ENCODE measurements at regions not wholly inside any gene's neighbourhood (a gene's known extent, or its start where the extent isn't known, plus 50 kb on each side); places are given as distances from the start of the nearest gene placed in this dataset.

GRCh38 chr12:43113135-43113534 is 438.9 kb downstream of the ADAMTS20 start:
- 67% methylated on average over 2 of the region's 2 CpGs for WGBS
- DNase-seq (ENCODE audit: low spot score) = no peak
- TF ChIP-seq RXRA (IDR thresholded peaks at IDR 0.05) (no peak), ZBTB33 (IDR thresholded peaks at IDR 0.05) (no peak), SP1 (IDR thresholded peaks at IDR 0.05) (no peak), HNF4G (IDR thresholded peaks at IDR 0.05) (no peak), FOXA2 (IDR thresholded peaks at IDR 0.05) (no peak), GABPA (IDR thresholded peaks at IDR 0.05 in 1 of 2, conservative IDR thresholded peaks at IDR 0.05 in 1 of 2) (no peak), JUND (IDR thresholded peaks at IDR 0.05) (no peak), MAX (IDR thresholded peaks at IDR 0.05) (no peak), RAD21 (IDR thresholded peaks at IDR 0.05) (no peak), HNF4A (conservative IDR thresholded peaks at IDR 0.05) (no peak), ATF3 (IDR thresholded peaks at IDR 0.05) (no peak), TAF1 (conservative IDR thresholded peaks at IDR 0.05) (no peak), REST (IDR thresholded peaks at IDR 0.05) (no peak), YY1 (IDR thresholded peaks at IDR 0.05) (no peak), FOXA1 (IDR thresholded peaks at IDR 0.05) (no peak), EGR1 (IDR thresholded peaks at IDR 0.05; ENCODE audit: low read depth in 2 of 2) (no peak), NR2F2 (IDR thresholded peaks at IDR 0.05) (no peak)

GRCh38 chr12:43112101-43112920 is 439.7 kb downstream of the ADAMTS20 start:
- Histone ChIP-seq H3K27me3 (ENCODE audit: control insufficient read depth in 4 of 4, insufficient read depth in 4 of 4, low read length in 3 of 4) (no peaks in the 10 kb centered on the region), H3K4me3 (ENCODE audit: low read depth in 1 of 3, low read length in 3 of 3) (no peak overlapping the region), H3K9me3 (ENCODE audit: control insufficient read depth in 4 of 4, low read length in 3 of 4) (no peaks in the 10 kb centered on the region), H3K27ac (ENCODE audit: low read depth in 1 of 2, low read length in 2 of 2) (no peak overlapping the region), H3K9ac (ENCODE audit: low read depth in 1 of 2, low read length in 2 of 2) (no peak overlapping the region), H3K36me3 (ENCODE audit: control insufficient read depth in 4 of 4, insufficient read depth in 3 of 4, low read depth in 1 of 4, low read length in 3 of 4) (no peaks in the 10 kb centered on the region), H3K4me1 (ENCODE audit: control insufficient read depth in 4 of 4, insufficient read depth in 4 of 4, low read length in 3 of 4) (no peaks in the 10 kb centered on the region)
- WGBS = 37% methylated on average over 8 of the region's 8 CpGs
- DNase-seq (ENCODE audit: low spot score) = no peak
- TF ChIP-seq TAF1 (conservative IDR thresholded peaks at IDR 0.05) (no peak), ZBTB33 (IDR thresholded peaks at IDR 0.05) (no peak), YY1 (IDR thresholded peaks at IDR 0.05) (no peak), ATF3 (IDR thresholded peaks at IDR 0.05) (no peak), CTCF (IDR thresholded peaks at IDR 0.05; ENCODE audit: low read depth, low read length, missing input control) (no peak), MAX (IDR thresholded peaks at IDR 0.05) (no peak), RAD21 (IDR thresholded peaks at IDR 0.05) (no peak), FOXA1 (IDR thresholded peaks at IDR 0.05) (no peak)

More at GRCh38 chr12:43113135-43113534, 438.9 kb downstream of the ADAMTS20 start:
- H3K9ac ChIP-seq (ENCODE audit: low read depth in 1 of 2, low read length in 2 of 2) = no peak overlapping the region
- H3K36me3 ChIP-seq (ENCODE audit: control insufficient read depth in 4 of 4, insufficient read depth in 3 of 4, low read depth in 1 of 4, low read length in 3 of 4) = no peaks in the 10 kb centered on the region
- no peak overlapping the region for H3K27ac ChIP-seq (ENCODE audit: low read depth in 1 of 2, low read length in 2 of 2)
- no peak overlapping the region for H3K4me3 ChIP-seq (ENCODE audit: low read depth in 1 of 3, low read length in 3 of 3)
- H3K4me1 ChIP-seq (ENCODE audit: control insufficient read depth in 4 of 4, insufficient read depth in 4 of 4, low read length in 3 of 4) = no peaks in the 10 kb centered on the region
- H3K27me3 ChIP-seq (ENCODE audit: control insufficient read depth in 4 of 4, insufficient read depth in 4 of 4, low read length in 3 of 4) = no peaks in the 10 kb centered on the region
- no peaks in the 10 kb centered on the region for H3K9me3 ChIP-seq (ENCODE audit: control insufficient read depth in 4 of 4, low read length in 3 of 4)

Data from liver (tissue), 8 donors.